HUES6 (cell line): ENCODE measurements at regions not wholly inside any gene's neighbourhood (a gene's known extent, or its start where the extent isn't known, plus 50 kb on each side); places are given as distances from the start of the nearest gene placed in this dataset.

ENCODE experiments used
- H3K27ac ChIP-seq: 2 replicates; pipeline ENCODE4 v1.7.0; 2013; ENCODE audit warnings: low read depth, mild to moderate bottlenecking, low read length, inconsistent platforms
- H3K27me3 ChIP-seq: 2 replicates; pipeline ENCODE4 v1.6.1; 2013; ENCODE audit warnings: low read length; ENCODE audit not compliant: control insufficient read depth, insufficient read depth
- H3K36me3 ChIP-seq: 2 replicates; pipeline ENCODE4 v1.6.1; 2013; ENCODE audit warnings: low read length; ENCODE audit not compliant: control insufficient read depth, insufficient read depth
- H3K4me1 ChIP-seq: 2 replicates; pipeline ENCODE4 v1.6.1; 2013; ENCODE audit warnings: low read length; ENCODE audit not compliant: control insufficient read depth, insufficient read depth
- H3K4me3 ChIP-seq: 2 replicates; pipeline ENCODE4 v1.5.1; 2013; ENCODE audit warnings: low read depth, low read length
- H3K9ac ChIP-seq: one replicate; pipeline ENCODE4 v1.6.1; 2013; ENCODE audit warnings: mild to moderate bottlenecking, low read length
- H3K9me3 ChIP-seq: 2 replicates; pipeline ENCODE4 v1.6.1; 2013; ENCODE audit warnings: low read depth, low read length; ENCODE audit not compliant: control insufficient read depth, insufficient read depth

DNA sequence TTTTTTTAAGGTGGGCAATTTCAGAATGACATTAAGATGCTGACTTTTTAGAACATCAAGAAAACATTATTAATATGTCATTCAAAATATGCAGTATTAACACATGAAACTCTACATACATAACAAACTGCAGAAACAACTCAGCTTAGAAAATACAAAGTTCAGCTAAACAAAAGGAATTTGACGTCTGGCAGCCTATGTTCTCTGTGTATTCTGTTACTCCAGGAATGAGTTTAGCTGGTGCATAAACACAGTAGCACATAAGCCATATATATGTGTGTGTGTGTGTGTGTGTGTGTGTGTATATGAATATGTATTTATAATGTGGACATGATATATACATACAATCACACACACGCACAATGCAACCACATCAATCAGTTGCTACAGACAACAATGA is 413.5 kb upstream of the PSMD7 start:
- Histone ChIP-seq H3K9ac (no peak overlapping the region), H3K36me3 (no peaks in the 10 kb centered on the region), H3K4me1 (peaks cover 3% of the 10 kb centered on the region; the same call in 1 of the 2 replicates), H3K9me3 (no peaks in the 10 kb centered on the region), H3K27ac (no peak overlapping the region), H3K4me3 (no peak overlapping the region), H3K27me3 (no peaks in the 10 kb centered on the region)

DNA sequence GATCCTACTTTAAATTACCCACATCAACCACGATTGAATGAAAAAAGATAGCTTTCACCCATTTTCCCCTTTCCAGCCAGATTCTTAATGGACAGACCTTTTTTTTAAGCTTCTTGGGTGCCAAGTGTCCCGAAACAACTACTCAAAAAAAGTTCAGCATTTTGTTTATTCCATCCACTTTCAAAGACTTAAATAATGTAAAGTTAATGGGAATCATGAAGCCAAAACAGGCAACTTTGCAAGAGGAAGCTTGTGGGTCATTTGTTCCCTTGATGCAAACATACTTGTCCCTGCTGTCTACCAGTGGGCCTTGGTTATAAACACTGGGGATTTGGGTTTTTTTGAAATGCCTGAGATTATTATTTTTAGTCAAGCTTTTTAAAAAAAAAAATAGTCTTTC is 414.0 kb upstream of the PSMD7 start:
- Histone ChIP-seq H3K9ac (no peak overlapping the region), H3K27ac (no peak overlapping the region), H3K4me3 (no peak overlapping the region), H3K4me1 (no peaks in the 10 kb centered on the region; the same call in 1 of the 2 replicates), H3K36me3 (no peaks in the 10 kb centered on the region), H3K9me3 (no peaks in the 10 kb centered on the region), H3K27me3 (no peaks in the 10 kb centered on the region)

DNA sequence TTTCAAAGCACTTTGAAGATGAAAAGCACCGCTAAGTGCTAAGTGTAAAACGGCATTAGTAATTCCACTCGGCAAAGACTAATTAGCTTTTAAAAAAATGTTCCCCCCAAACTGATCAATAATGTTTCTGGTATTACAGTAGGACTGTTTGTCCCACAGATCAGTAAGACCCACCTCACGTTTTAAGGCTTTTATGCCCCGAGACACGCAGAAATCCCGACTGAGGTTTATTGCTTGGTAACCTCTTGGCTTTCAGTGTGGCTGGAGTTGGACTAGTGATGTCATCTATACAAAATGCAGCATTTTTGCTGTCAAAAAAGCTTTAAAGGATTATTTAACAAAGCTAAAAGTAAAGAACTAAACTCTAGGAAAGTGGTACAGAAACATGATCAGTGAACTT is 414.6 kb upstream of the PSMD7 start:
- H3K27me3 ChIP-seq, result no peaks in the 10 kb centered on the region
- H3K4me3 ChIP-seq, result no peak overlapping the region
- no peaks in the 10 kb centered on the region for H3K36me3 ChIP-seq

DNA sequence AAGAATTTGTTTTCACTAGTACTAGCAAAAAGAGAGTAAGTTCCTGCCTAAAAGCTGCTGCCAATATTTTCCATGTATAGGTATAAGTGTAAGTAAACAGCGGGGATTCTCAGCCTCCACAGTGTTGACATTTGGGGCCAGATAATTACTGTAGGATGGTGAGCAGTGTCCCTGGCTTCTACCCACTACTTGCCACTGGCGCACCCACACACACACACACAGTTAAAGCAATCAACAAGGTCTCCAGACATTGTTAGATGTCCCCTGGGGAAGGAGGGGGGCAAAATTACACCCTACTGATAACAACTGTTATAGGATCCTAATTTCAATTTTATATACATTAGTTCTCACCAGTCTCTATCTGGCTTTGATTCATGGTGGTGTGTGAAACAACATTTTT is 417.0 kb upstream of the PSMD7 start:
- no peaks in the 10 kb centered on the region for H3K27me3 ChIP-seq
- H3K27ac ChIP-seq, result no peak overlapping the region
- H3K9me3 ChIP-seq, result no peaks in the 10 kb centered on the region
- H3K9ac ChIP-seq, result no peak overlapping the region
- no peak overlapping the region for H3K4me3 ChIP-seq
- H3K36me3 ChIP-seq, result no peaks in the 10 kb centered on the region
- no peaks in the 10 kb centered on the region; the same call in 1 of the 2 replicates for H3K4me1 ChIP-seq

More for the DNA sequence above, 414.6 kb upstream of the PSMD7 start:
- Histone ChIP-seq H3K27ac (no peak overlapping the region), H3K9me3 (no peaks in the 10 kb centered on the region), H3K4me1 (no peaks in the 10 kb centered on the region; the same call in 1 of the 2 replicates), H3K9ac (no peak overlapping the region)

DNA sequence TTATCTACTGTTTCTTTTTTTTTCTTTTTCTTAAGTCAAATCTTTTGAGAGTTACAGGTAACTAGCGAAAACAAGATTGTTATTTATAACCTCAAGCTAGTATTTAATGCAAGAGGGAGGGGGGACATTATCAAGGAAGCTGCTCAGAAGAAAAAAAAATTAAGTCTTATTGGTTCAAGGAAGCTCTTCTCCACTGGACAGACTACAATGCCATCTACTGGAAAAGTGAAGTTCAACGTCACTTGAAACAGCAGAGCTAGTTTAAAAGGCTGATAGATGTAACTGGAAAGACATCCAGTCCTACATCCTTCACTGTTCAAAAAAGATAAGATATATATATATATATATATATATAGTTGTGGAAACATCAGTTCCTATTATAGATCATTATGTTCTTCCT is 418.0 kb upstream of the PSMD7 start:
- Histone ChIP-seq H3K4me1 (no peaks in the 10 kb centered on the region; the same call in 1 of the 2 replicates), H3K27me3 (no peaks in the 10 kb centered on the region), H3K36me3 (no peaks in the 10 kb centered on the region), H3K9ac (no peak overlapping the region), H3K4me3 (no peak overlapping the region), H3K9me3 (no peaks in the 10 kb centered on the region), H3K27ac (no peak overlapping the region)

DNA sequence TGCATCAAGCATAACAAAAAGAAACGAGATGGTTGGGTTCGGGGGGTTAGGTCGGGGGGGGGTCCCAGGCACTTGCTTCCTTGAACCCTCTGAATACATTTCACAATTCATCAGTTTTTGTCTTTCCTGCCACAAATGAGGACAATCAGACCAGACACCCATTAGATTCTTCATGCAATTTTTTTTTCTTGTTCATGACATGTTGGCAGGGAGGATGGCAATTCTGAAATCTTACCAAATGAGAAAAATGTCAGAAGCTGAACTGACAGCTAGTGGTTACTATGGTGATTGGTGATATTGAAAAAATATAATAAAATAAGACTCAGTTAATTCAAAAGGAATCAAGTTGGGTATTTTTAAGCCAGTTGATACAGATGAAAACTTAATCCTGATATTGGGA is 419.5 kb upstream of the PSMD7 start:
- H3K27ac ChIP-seq, result no peak overlapping the region
- H3K4me3 ChIP-seq, result no peak overlapping the region
- no peaks in the 10 kb centered on the region for H3K27me3 ChIP-seq
- H3K9ac ChIP-seq, result no peak overlapping the region
- H3K9me3 ChIP-seq, result no peaks in the 10 kb centered on the region
- no peaks in the 10 kb centered on the region; the same call in 1 of the 2 replicates for H3K4me1 ChIP-seq
- no peaks in the 10 kb centered on the region for H3K36me3 ChIP-seq

DNA sequence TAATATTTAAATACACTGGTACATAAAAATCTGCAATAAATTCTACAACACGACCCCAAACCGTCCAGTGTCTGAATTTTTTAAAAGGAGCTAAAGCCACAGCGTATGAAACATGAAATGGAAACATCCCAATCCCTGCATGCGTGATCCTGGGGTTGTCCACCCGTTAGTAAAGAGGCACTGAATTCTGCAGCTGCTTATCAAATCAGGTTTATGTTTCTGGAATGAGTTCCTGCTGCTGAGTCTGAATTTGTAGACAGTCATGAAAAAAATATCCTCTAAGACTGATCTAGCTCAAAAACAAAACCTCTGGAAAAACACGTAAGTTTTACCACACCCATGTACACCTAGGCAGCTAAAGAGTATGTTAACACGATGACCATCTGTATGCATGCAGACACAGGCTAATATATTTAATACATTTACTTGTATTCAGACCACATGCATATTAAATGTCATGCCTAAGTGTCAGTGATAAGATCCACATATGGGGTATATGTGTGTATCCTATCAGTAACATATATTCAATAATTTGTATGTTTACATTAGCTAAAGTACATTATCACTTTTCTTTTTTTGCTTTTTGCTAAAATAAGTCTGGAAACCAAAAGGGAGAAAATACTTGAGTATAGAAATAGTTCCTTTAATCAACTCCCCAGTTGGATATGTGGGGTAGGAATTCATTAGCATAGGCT is 420.5 kb upstream of the PSMD7 start:
- no peaks in the 10 kb centered on the region for H3K9me3 ChIP-seq
- H3K36me3 ChIP-seq, result no peaks in the 10 kb centered on the region
- no peak overlapping the region for H3K27ac ChIP-seq
- no peak overlapping the region for H3K9ac ChIP-seq
- no peaks in the 10 kb centered on the region for H3K27me3 ChIP-seq
- H3K4me1 ChIP-seq, result no peaks in the 10 kb centered on the region; the same call in 1 of the 2 replicates
- no peak overlapping the region for H3K4me3 ChIP-seq

DNA sequence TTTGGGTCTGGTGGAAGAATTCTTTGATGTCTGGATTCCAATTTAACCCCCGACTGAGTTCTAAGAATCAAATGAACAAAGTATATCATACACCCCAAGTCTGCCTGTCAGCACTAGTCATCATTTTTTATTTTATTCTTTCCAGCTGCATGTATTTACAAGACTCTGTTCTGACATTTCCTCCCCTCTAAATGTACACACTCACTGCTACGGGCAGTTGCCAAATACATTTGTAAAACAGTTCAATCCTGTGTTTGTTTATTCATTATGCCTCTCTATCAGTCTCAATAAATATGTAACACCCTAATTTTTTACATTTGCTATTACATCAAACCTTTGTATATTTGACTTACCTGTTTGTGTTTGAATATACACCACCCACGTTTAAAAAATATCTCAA is 422.3 kb upstream of the PSMD7 start:
- H3K36me3 ChIP-seq, result no peaks in the 10 kb centered on the region
- no peaks in the 10 kb centered on the region for H3K9me3 ChIP-seq
- no peak overlapping the region for H3K27ac ChIP-seq
- H3K4me1 ChIP-seq, result no peaks in the 10 kb centered on the region; the same call in 1 of the 2 replicates
- H3K4me3 ChIP-seq, result no peak overlapping the region
- no peaks in the 10 kb centered on the region for H3K27me3 ChIP-seq
- no peak overlapping the region for H3K9ac ChIP-seq

DNA sequence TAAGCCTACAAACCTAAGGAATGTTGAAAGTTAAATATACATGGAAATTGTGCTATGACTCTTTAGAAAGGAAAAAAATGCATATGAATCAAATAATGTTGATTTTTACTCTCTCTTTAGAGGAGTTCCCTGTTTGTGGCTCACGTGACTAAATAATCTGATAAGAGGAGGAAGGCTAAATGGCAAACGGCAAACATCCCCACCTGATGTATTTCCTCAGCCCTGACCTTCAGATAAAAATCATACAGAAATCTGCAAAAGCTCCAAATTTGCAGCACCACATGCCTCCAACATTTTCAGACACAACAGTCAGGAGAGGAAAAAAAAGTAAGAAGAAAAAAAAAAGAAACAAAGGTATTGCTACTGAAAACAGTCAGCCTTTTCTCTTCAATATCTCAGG is 423.0 kb upstream of the PSMD7 start:
- no peak overlapping the region for H3K9ac ChIP-seq
- no peaks in the 10 kb centered on the region for H3K36me3 ChIP-seq
- H3K9me3 ChIP-seq, result no peaks in the 10 kb centered on the region
- H3K4me1 ChIP-seq, result no peaks in the 10 kb centered on the region; the same call in 1 of the 2 replicates
- H3K4me3 ChIP-seq, result no peak overlapping the region
- no peaks in the 10 kb centered on the region for H3K27me3 ChIP-seq
- H3K27ac ChIP-seq, result no peak overlapping the region

DNA sequence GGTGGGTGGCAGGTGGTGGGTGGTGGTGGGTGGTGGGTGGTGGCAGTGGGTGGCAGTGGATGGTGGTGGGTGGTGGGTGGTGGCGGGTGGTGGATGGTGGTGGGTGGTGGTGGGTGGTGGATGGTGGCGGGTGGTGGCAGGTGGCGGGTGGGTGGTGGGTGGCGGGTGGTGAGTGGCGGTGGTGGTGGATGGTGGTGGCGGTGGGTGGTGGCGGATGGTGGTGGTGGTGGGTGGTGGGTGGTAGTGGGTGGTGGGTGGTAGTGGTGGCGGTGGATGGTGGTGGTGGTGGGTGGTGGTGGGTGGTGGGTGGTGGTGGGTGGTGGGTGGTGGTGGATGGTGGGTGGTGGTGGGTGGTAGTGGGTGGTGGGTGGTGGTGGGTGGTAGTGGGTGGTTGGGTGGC is 423.8 kb upstream of the PSMD7 start:
- no peaks in the 10 kb centered on the region for H3K9me3 ChIP-seq
- no peak overlapping the region for H3K4me3 ChIP-seq
- H3K27me3 ChIP-seq, result no peaks in the 10 kb centered on the region
- no peaks in the 10 kb centered on the region for H3K36me3 ChIP-seq
- H3K9ac ChIP-seq, result no peak overlapping the region
- no peak overlapping the region for H3K27ac ChIP-seq
- no peaks in the 10 kb centered on the region; the same call in 1 of the 2 replicates for H3K4me1 ChIP-seq

DNA sequence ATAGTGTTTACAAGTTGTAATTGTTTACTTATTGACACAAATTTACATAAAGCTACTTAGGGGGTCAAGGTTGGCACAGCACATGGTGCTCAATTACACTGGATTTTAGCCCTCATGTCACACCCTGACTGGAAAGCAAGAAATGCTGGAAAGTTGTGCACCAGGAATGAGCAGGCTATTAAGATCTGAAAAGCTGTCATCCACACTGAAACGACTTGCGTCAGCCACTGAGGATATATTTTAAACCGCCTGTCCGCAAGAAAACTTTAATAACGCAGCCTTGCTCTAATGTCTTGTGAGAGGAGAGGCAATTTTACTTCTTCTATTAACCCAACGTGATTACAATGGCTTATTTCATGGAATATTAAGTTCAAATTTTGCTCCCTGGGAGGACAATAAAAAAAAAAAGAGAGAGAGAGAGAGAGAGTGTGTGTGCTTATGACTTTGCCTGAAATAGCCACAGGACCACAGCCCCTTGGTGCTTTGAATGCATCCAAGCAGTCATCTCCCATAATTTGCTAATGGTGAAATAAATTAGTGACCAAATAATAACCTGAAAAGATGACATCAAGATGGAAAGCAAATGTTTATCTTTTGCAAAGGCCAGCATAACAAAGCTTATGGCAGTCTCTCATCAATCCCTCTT is 425.4 kb upstream of the PSMD7 start:
- no peaks in the 10 kb centered on the region for H3K9me3 ChIP-seq
- no peak overlapping the region for H3K27ac ChIP-seq
- H3K4me1 ChIP-seq, result no peaks in the 10 kb centered on the region
- no peak overlapping the region for H3K4me3 ChIP-seq
- H3K27me3 ChIP-seq, result no peaks in the 10 kb centered on the region
- H3K36me3 ChIP-seq, result no peaks in the 10 kb centered on the region
- H3K9ac ChIP-seq, result no peak overlapping the region
